A673 (cell line): ENCODE measurements at regions not wholly inside any gene's neighbourhood (a gene's known extent, or its start where the extent isn't known, plus 50 kb on each side); places are given as distances from the start of the nearest gene placed in this dataset.

Experiments used
- BruUV-seq: library from RNA; stranded (reverse); fragments of 400-500 nt; replicated peaks from 2 replicates; lab custom pipeline; 2021; lab: Mats Ljungman, UMichigan
- CTCF ChIA-PET: fragments of 300-600 bp; sonication (Branson Sonifier 250); formaldehyde crosslinking; loops from one replicate; lab custom pipeline; 2022; ENCODE audit warnings: antibody characterized with exemption; lab: Charles Lee
- POLR2A ChIA-PET: fragments of 300-600 bp; sonication (Branson Sonifier 250); formaldehyde crosslinking; loops from one replicate; lab custom pipeline; 2022; ENCODE audit warnings: antibody characterized with exemption; ENCODE audit not compliant: low non-redundant PET; lab: Charles Lee
- DNase-seq: peaks from one replicate; pipeline ENCODE4 v3.0.0-alpha.2; 2015; ENCODE audit warnings: low spot score
- H3K27ac ChIP-seq: fragments of 200-600 bp; sonication (generic); 2 replicates; pipeline ENCODE4 v1.5.1; 2016; ENCODE audit warnings: mixed run types, low read depth, mild to moderate bottlenecking, mixed read lengths, antibody characterized with exemption, low read length; ENCODE audit not compliant: poor library complexity, severe bottlenecking
- H3K27me3 ChIP-seq: fragments of 200-600 bp; sonication (generic); replicated peaks from 2 replicates; pipeline ENCODE4 v1.6.1; 2017; ENCODE audit warnings: mixed run types, low read depth, mild to moderate bottlenecking, mixed read lengths, antibody characterized with exemption, low read length; ENCODE audit not compliant: insufficient read depth, poor library complexity
- H3K36me3 ChIP-seq: fragments of 200-600 bp; sonication (generic); 2 replicates; pipeline ENCODE4 v1.6.1; 2016; ENCODE audit warnings: mixed run types, mild to moderate bottlenecking, mixed read lengths, antibody characterized with exemption, low read length; ENCODE audit not compliant: insufficient read depth, poor library complexity, severe bottlenecking
- H3K4me1 ChIP-seq: fragments of 200-600 bp; sonication (generic); 2 replicates; pipeline ENCODE4 v1.6.1; 2017; ENCODE audit warnings: mixed run types, mild to moderate bottlenecking, mixed read lengths, antibody characterized with exemption, low read length; ENCODE audit not compliant: insufficient read depth, poor library complexity, severe bottlenecking
- H3K4me3 ChIP-seq: fragments of 200-600 bp; sonication (generic); 2 replicates; pipeline ENCODE4 v1.5.1; 2016; ENCODE audit warnings: low read depth, mixed run types, mild to moderate bottlenecking, mixed read lengths, low read length; ENCODE audit not compliant: poor library complexity, severe bottlenecking
- H3K9me3 ChIP-seq: fragments of 200-600 bp; sonication (generic); 2 replicates; pipeline ENCODE4 v1.6.1; 2016; ENCODE audit warnings: mixed run types, low read depth, mild to moderate bottlenecking, mixed read lengths, antibody characterized with exemption, low read length; ENCODE audit not compliant: poor library complexity, severe bottlenecking
- EZH2 ChIP-seq: fragments of 200-600 bp; sonication (generic); IDR thresholded peaks from 2 replicates; pipeline ENCODE4 v1.6.1; 2017; ENCODE audit warnings: borderline replicate concordance, low read depth, mild to moderate bottlenecking, mixed read lengths, antibody characterized with exemption, low read length; ENCODE audit not compliant: poor library complexity, severe bottlenecking
- intact Hi-C: fragments of 100-400 bp; cut with micrococcal nuclease; formaldehyde crosslinking; loops from one replicate; pipeline ENCODE4 v1.10.0; 2022; ENCODE audit not compliant: unreplicated experiment
- TF ChIP-seq, protein P1 (sequence below): fragments of 300-800, 200-600 bp; sonication (generic); conservative IDR thresholded peaks from 2 replicates; pipeline ENCODE4 v1.5.1; 2017; ENCODE audit warnings: low read depth, mild to moderate bottlenecking, antibody characterized with exemption, low read length, moderate library complexity, mixed read lengths

DNA sequence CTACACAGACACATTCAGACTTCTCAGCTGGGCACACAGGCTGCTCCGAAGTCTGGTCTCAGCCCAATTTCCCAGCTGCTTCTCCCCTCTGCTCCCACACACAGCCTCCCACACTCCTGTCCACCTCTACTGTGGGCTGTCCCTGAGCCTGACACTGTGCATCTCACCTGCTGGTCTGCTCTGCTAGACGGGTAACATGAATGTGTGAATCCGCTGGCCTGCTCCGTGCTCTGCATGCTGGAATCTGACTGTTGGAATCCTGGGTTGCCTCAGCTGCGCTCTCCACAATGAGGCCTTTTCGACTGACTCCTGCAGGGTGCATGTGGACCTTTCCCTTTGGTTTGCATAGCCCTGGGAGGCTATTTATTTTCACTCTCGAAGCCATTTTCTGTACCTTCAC lies 489.5 kb upstream of the B3GAT1 start:
- CTCF ChIA-PET = no interaction called here
- H3K4me1 ChIP-seq = peaks cover 12% of the 10 kb centered on the region
- no peaks in the 10 kb centered on the region for H3K9me3 ChIP-seq
- H3K36me3 ChIP-seq = no peaks in the 10 kb centered on the region
- H3K27me3 ChIP-seq = no peaks in the 10 kb centered on the region
- intact Hi-C loops = no loop called here
- no peak overlapping the region for H3K4me3 ChIP-seq
- no peak overlapping the region for H3K27ac ChIP-seq
- POLR2A ChIA-PET = interaction anchor here (0.6 kb wide), 1 partner anchor 476 kb away, joined by 3 read pairs; no protein-coding TSS in a partner anchor
- BruUV-seq = no TSS peak
- no peak for DNase-seq
- TF ChIP-seq, protein P1, sequence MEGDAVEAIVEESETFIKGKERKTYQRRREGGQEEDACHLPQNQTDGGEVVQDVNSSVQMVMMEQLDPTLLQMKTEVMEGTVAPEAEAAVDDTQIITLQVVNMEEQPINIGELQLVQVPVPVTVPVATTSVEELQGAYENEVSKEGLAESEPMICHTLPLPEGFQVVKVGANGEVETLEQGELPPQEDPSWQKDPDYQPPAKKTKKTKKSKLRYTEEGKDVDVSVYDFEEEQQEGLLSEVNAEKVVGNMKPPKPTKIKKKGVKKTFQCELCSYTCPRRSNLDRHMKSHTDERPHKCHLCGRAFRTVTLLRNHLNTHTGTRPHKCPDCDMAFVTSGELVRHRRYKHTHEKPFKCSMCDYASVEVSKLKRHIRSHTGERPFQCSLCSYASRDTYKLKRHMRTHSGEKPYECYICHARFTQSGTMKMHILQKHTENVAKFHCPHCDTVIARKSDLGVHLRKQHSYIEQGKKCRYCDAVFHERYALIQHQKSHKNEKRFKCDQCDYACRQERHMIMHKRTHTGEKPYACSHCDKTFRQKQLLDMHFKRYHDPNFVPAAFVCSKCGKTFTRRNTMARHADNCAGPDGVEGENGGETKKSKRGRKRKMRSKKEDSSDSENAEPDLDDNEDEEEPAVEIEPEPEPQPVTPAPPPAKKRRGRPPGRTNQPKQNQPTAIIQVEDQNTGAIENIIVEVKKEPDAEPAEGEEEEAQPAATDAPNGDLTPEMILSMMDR = no peak
- no peak for TF ChIP-seq EZH2

DNA sequence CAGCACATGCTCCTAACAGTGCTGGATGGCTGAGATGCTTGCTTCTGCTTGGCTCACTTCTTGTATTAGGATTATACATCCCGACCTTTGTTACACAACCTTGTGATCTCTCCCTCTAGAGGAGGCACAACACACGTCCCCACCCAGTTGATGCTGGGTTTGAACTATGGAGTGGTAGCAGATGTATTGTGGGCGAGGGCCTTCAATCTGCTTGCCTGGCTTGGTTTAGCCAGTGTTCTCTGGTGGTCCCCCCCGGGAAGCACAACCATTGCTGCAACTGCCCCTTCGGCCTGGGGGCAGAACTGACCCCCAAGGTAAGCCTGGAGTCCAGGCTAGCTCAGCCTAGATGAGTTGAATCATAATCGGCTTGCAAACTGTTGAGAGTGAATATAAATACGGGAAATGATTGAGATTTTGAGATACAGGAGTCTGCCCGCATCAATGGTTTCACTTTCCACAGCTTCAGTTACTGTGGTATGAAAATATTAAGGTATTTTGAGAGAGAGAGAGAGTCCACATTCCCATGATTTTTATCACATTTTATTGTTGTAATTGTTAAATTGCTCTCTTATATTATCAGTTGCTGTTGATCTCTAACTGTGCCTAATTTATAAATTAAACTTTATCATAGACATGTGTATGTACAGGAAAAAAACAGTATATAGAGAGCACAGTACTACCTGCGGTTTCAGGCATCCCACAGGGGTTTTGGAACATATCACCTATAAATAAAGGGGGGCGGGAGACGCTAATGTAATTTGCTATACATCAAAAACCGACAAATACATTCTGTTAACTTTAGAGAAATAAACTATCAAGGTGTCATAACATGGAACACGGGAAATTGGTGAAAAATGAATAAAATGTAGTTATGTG lies 482.0 kb upstream of the B3GAT1 start:
- TF ChIP-seq EZH2 = no peak
- TF ChIP-seq, protein P1 = no peak
- DNase-seq = no peak
- H3K4me1 ChIP-seq = no peaks in the 10 kb centered on the region
- ChIA-PET CTCF (no interaction called here), POLR2A (no interaction called here)
- H3K9me3 ChIP-seq = no peaks in the 10 kb centered on the region
- no peak overlapping the region for H3K27ac ChIP-seq
- H3K27me3 ChIP-seq = no peaks in the 10 kb centered on the region
- H3K36me3 ChIP-seq = no peaks in the 10 kb centered on the region
- H3K4me3 ChIP-seq = no peak overlapping the region
- BruUV-seq = no TSS peak
- intact Hi-C loops = no loop called here

GRCh38 chr11:134890446-134890845 lies 478.4 kb upstream of the B3GAT1 start:
- no peaks in the 10 kb centered on the region for H3K27me3 ChIP-seq
- no TSS peak for BruUV-seq
- no peak overlapping the region for H3K27ac ChIP-seq
- H3K4me3 ChIP-seq = no peak overlapping the region
- H3K36me3 ChIP-seq = no peaks in the 10 kb centered on the region
- intact Hi-C loops = no loop called here
- DNase-seq = no peak
- ChIA-PET CTCF (no interaction called here), POLR2A (no interaction called here)
- H3K9me3 ChIP-seq = no peaks in the 10 kb centered on the region
- TF ChIP-seq, protein P1 = no peak
- TF ChIP-seq EZH2 = no peak
- no peaks in the 10 kb centered on the region for H3K4me1 ChIP-seq
